SK-MEL-5 (cell line): ENCODE measurements at regions not wholly inside any gene's neighbourhood (a gene's known extent, or its start where the extent isn't known, plus 50 kb on each side); places are given as distances from the start of the nearest gene placed in this dataset.

ENCODE experiments used
- DNase-seq: peaks from one replicate; pipeline ENCODE4 v3.0.0-alpha.2; 2016; ENCODE audit warnings: low read depth, low spot score
- in situ Hi-C: cut with HindIII; loops from 2 replicates; pipeline ENCODE4 v1.10.0; 2016; ENCODE audit warnings: low sequenced_read_pairs, high pct_unique_total_duplicates, low pct_unique_long_range_greater_than_20kb

DNA sequence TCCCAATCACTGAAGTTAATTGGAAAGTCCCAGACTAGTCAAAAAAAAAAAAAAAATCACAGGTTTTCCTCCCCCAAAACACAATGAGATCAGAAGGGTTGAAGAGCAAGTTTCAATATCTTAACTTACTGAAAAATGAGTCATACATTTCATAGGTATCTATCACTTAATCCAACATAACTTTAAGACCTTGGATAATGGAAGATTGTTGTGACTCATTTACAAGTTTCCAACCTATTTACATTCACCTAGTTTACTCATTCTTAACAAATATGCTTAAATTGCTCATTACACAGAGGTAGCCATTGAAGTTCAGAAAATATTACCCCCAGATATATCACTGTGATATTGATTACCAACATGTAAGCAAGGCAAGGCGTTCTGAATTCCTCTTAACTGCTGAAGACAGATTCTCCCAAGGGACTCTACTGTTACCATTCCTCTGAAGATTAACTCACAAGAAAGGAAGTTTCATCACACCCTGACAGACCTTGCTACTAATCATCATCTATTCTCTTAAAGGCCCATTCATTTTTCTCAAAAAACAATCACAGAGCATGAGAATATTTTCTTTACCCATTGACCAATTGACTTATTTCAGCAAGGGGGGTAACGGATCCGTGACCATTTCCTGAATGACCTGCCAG lies 563.8 kb downstream of the TLE1 start:
- in situ Hi-C loops, result no loop called here
- no peak for DNase-seq

DNA sequence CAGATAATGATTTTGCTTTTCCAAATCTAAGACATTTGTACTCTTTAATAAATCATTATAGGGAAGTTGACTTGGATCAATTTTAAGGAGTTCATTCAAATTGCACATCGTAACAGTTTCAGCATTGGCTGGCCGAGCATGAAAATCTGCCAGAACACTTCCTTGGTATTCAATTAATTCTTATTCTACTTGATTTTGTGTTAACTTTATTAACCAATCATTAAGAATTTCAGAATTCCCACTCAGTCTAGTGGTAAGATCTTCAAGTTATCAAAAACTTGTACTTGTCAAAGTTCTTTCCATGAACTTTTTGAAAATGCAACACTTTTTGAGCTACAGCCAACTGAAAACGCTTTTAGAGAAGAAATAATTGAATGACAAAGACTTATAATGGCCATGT lies 565.8 kb downstream of the TLE1 start:
- in situ Hi-C loops, result no loop called here
- DNase-seq, result no peak

DNA sequence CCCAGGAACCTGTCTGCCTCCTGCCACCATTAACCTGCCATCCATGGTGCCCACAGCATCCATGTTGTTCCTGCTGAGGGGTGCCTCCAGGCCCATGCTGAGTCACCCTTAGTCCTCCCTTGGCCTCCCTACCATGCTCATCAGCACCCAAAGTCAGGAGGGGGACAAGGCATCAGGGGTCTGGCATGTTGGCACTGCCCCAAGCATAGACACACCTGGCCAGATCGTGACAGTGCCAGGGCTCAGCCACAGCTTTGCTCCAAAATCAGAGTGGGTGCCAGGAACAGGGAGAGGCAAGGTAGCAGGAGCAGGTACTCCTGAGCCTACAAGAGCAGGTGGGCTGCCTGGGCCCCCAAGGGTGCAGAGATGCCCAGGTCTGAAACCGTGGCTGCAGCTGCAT lies 566.6 kb downstream of the TLE1 start:
- no peak for DNase-seq
- in situ Hi-C loops, result no loop called here

DNA sequence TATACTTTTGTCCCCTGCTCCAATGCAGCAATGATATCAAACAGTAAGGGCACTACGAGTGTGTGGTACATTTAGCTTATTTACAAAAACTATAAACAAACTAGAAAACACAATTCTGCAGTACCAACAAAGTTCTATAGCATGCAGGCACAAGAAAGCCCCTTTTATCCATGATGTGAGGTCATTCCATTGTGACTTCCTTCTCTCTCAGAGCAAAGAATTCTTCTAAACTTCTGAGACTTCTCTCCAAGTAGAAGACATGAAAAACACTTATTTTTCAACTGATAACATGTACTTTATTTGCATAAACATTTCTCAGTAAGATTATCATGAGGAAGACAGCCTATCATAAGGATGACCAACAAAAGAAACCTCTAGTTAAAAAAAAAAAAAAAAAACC lies 569.8 kb downstream of the TLE1 start:
- DNase-seq, result no peak
- in situ Hi-C loops, result no loop called here

DNA sequence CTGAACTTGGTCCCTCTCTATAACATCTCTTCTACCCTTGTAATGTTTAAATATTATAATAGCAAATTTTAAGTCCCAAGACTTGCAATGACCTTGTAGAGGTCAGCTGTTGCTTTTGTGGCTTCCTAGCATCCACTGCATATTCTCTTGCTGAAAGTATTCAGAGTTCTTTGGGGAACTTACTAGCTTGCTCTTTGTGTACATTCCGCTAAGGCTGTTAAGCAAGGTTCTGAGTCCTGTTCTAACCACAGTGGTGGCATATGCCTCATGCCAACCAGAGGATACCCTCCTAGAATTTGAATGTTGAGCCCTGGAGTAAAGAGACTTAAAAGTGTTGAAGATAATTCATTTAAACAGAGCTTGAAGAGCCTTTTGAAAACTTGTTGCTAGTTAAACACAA lies 570.9 kb downstream of the TLE1 start:
- in situ Hi-C loops, result no loop called here

DNA sequence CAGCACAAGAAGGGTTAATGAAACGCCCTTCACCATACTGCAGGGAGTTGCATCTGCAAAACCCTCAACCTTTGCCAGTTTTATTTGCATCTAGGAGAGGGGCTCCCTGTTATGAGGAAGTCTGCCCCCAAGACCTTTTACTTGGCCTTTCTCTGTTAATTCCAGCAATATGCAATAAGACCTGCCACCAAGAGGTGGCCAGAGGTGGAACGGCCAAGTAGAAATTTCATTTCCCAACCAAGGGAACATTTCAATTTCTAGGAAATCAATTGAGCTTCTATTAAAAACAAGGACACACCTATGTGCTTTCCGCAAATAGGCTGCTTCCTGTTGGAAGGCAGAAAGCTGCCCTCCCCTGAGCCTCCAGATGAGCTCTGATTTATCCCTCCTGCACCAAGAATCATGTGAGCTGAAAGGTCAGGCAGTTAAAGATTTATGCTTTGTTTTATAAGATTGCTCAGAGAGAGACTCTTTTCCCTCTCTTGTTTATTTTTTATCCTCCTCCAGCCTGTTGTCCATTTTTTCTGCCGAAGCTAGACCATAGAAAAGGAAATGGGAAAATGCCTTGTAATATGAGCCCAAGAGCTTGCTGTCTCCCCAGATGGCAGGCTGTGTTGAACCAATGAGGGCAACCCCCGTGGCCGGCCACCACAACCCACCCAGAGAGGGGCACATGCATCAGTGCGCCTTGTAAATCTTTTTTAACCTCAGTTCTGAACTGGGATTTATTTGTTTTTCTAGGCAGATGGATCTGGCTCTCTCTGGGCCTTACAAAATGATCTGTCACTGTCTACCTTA lies 572.8 kb downstream of the TLE1 start:
- DNase-seq, result no peak
- in situ Hi-C loops, result no loop called here

More for the DNA sequence above, 570.9 kb downstream of the TLE1 start:
- DNase-seq, result no peak

DNA sequence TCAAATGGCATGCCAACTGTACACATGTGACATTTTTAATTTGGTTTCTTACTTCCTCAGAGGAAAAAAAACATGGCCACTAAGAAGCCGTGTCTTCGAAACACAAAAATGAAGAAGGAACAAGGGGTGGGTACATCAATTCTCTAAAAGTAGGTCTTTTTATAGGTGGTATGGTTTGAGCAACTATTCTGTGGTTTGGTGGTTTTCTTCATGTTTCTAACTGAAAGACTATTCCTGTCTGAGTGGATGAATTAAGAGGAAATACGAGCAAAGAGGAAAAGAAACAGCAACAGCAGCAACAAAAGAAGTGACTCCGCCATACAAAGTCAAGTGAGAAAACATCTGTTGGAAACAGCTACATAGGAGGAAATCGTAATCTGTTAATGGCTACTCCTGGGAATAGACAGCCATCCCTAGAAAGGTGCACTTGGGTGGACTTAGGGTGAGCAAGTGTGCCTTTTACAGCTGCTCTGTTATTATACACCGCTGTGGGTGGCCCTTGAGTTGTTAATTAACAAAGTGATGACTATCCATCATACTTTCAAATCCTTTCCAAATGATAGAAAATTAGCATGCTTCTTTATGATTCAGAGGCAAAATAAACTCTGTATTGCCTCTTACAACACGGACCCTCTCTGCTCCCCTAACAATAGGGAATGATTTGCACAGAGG lies 575.8 kb downstream of the TLE1 start:
- no peak for DNase-seq
- in situ Hi-C loops, result no loop called here

DNA sequence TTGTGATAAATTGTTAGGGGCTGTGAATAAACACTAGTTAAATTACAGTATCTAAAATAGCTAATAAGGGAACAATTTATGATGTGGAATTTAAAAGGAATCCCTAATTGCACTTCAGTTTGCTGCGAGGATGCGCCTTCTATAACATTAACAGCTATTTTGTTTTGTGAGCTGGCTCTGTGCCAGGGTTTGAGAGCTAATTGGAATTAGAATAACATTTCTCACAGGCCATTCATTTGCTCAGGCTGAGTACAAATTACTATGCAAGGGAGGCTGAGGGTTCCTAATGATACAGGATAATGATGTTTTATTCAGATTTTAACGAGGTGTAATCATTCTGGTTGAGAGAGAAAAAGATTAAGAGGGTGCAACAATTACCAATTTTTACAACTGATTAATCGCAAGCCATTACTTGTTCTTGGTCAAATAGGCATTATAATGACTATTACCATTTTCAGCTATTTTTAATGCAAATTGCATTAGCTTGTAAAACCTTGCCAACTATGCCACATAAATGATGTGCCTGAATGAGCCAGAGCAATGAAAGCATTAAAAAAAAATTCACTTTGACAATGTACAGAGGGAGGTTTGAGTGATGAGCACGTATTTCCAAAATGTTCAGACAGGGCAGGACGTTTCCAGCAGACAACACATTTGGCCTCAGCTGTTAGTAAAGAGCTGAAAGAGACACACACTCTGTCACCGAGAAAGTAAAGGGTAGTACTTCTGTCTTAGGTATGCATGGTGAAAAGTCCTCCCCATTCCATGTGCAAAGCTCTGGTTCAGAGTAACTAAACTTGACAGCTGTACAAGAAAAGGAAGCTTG lies 576.5 kb downstream of the TLE1 start:
- no peak for DNase-seq
- in situ Hi-C loops, result no loop called here

DNA sequence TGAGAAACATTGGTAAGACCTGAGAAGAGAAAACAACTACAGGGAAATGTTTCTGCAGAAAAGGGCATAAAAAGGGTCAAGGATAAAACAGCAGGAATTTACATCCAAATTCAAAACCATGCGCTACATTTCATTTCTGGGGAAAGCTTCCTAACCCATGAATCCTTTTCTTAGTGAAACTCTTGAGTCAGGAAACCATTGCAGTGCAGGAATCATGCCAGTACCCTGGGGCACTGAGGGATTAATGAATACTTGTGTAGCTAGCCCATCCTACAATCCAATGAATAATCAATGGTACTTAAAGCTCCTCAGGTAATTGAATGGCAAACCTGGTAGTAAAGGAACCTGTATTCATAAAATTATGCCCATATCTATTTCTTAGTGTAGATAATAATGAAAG lies 580.5 kb downstream of the TLE1 start:
- in situ Hi-C loops, result no loop called here
- peak; percentile 16 for DNase-seq

DNA sequence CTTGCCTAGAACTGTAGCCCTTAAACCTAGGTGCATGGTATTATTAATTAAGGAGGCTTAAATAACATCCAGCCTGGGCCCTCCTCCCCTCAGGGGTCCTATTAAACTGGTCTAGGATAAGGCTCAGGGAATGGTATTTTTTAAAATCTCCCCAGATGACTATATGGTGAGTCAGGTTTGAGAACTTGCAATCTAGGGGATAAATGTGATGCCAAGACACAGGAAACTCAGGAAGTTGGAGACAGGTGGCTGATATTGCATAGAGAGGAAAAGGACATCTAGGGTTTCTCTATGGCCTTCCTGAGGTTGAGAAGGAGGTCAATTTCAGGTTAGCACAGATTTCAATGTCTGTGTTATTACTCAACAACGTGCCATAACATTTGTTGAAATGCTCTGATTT lies 581.0 kb downstream of the TLE1 start:
- no peak for DNase-seq
- in situ Hi-C loops, result no loop called here

DNA sequence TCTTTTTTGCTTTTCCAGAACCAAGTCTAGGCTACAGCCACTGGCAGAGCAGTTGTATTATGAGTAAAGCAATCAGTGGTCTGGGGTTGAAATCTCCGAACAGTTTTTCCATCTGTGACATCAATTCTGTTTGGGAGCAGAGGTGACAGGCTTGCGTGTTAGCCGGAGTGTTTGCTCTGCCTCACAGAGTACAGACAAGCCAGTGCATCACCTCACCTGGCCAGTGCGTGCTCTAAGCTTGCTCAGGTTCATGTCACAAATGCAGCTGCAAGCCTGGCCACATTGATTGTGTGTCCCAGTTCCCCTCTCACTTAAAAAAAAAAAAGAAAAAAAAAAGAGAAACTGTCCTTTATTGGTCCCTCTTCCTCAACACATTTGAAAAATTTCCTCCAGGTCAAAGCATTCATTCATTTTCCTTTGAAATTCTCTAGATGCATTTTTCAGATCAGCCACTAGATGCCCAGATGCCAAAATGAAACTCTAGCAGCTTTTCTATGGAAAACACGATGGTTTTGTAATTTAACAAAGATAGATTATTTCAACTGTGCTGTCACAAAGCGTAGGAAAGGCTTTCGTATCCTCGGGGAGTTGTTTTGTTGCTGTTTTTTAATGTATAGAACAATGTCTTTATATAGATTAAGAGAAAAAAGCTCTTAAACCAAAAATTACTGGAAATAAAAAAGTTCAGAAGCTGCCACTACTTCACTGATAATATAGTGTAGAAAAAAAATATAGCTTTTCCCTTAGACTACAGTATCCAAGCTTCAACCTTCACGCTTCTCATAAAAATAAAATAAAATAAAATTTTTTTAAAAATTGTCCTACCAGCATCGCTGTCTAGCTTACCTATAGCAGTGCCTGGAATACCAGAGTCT lies 585.5 kb downstream of the TLE1 start:
- in situ Hi-C loops, result no loop called here
- DNase-seq, result peak; percentile 40

DNA sequence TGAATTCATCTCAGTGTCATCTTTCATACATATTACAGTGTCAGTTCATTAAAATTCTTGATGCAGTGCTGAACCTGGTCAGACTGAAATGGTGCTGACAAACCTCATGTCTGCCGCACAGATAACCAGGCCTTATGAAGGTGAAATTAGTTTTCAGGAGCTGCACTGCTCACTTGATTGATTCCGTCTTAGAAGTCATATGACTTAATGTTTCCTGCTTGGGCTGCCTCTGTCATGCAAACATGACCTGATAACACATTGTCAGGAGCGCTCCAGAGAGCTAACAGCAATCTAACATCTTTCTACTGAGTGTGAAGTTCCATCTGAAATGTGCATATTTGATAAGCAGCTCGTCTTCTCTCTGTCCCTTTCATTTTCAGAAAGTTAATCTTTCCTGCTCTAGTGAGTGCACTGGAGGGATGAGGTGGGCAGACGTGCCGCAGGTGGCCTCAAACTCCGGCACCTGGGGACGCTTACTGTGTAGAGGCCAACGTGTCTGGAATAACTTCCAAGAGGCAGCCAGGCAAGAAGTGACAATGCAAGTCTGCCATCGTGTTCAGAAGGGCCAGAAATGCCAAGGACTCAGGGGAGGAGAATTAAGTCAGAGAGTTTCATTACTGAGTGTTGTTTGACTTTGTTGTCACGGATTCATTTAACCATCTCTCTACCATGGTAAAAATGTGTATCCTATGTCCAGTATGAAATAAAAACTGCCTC lies 592.1 kb downstream of the TLE1 start:
- in situ Hi-C loops, result no loop called here

DNA sequence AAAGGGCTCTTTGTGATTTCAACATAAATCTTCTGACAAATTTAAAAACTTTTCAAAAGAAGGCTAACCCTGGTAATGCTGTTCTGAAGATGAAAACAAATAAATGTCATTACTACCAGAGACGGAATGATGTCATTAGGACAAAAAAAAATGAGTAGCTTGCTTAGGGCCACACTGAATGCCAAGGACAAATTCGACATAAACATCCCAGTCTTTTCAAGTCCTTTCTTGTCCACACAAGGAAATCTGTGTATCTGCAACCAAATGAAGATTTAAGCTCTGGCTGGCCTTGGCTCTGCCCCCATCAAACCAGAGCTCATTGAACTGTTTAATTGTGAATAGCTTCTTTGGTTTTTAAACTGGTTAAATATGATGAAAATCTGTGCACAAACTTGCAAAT lies 592.7 kb downstream of the TLE1 start:
- no peak for DNase-seq
- in situ Hi-C loops, result no loop called here

More for the DNA sequence above, 592.1 kb downstream of the TLE1 start:
- DNase-seq, result no peak

DNA sequence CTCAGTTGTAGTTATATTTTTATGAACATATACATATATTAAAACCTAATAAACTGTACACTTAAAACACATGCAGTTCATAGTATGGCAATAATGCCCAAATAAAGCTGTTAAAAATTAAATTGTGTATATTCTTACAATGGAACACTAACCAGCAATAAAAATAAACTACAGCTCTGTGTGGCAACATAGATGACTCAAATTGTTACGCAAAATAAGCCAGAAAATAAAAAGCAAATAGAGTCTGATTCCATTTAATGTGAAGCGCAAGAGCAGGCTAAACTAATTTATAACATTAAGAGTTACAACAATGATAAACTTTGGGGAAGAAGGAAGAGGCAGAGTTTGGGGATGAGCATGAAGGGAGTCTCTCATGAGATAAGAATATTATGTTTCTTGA lies 597.3 kb downstream of the TLE1 start:
- DNase-seq, result no peak
- in situ Hi-C loops, result no loop called here

DNA sequence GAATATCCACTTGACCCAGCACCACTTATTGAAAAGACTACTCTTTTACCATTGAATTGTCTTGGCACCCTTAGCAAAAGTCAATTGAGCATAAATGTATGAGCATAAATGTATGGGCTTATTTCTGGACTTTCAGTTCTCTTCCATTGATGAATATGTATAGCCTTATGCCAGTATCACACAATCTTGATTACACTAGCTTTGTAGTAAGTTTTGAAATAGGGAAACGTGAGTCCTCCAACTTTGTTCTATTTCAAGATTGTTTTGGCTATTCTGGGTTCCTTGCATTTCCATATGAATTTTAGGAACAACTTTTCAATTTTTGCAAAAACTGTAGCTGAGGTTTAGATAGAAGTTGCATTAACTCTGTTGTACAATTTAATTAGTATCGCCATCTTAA lies 601.0 kb downstream of the TLE1 start:
- no peak for DNase-seq
- in situ Hi-C loops, result no loop called here

DNA sequence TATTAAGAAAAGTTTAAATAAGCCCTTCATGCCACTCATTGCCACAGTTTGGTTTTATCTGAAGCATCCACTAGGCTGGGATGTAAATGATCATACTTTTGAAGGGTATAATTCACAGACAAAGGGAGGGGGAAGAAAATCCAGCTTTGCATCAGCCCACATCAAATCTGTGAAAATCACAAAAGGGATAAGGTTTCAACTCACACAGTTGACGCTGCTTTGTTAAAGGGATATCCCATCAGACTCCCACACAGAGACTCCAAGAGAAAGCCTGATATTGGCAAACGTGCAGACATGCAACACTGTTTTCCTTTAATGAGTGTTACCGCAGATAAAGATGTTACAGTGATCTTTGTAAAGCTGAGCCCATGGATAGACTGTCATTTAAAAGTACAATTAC lies 602.9 kb downstream of the TLE1 start:
- DNase-seq, result no peak
- in situ Hi-C loops, result no loop called here
